OCI-LY7 (cell line): ENCODE measurements at regions not wholly inside any gene's neighbourhood (a gene's known extent, or its start where the extent isn't known, plus 50 kb on each side); places are given as distances from the start of the nearest gene placed in this dataset.

ENCODE experiments used
- BruUV-seq: library from RNA; stranded (reverse); fragments of 400-500 nt; replicated peaks from 2 replicates; lab custom pipeline; 2021; lab: Mats Ljungman, UMichigan
- CTCF ChIA-PET: fragments of 300-600 bp; sonication (Branson Sonifier 250); formaldehyde crosslinking; loops from one replicate; lab custom pipeline; 2022; ENCODE audit warnings: antibody characterized with exemption; ENCODE audit not compliant: unreplicated experiment; lab: Charles Lee
- POLR2A ChIA-PET: fragments of 300-600 bp; sonication (Branson Sonifier 250); formaldehyde crosslinking; loops from one replicate; lab custom pipeline; 2022; ENCODE audit warnings: antibody characterized with exemption; lab: Charles Lee
- DNase-seq: peaks from one replicate; pipeline ENCODE4 v3.0.0-alpha.2; 2015; ENCODE audit warnings: low spot score
- H2AFZ ChIP-seq: fragments of 200-600 bp; sonication (generic), shearing (Covaris generic); 2 replicates; pipeline ENCODE4 v1.6.1; 2014; ENCODE audit warnings: mild to moderate bottlenecking, antibody characterized with exemption, low read length, moderate library complexity
- H3K27ac ChIP-seq: fragments of 200-600 bp; sonication (generic); 2 replicates; pipeline ENCODE4 v1.5.1; 2014; ENCODE audit warnings: mixed run types, low read depth, mild to moderate bottlenecking, moderate library complexity, low read length, inconsistent platforms; ENCODE audit not compliant: poor library complexity, severe bottlenecking
- H3K36me3 ChIP-seq: fragments of 200-600 bp; sonication (generic); 2 replicates; pipeline ENCODE4 v1.6.1; 2014; ENCODE audit warnings: mild to moderate bottlenecking, antibody characterized with exemption, low read length, moderate library complexity, mixed read lengths; ENCODE audit not compliant: insufficient read depth
- H3K4me1 ChIP-seq: fragments of 200-600 bp; sonication (generic); 2 replicates; pipeline ENCODE4 v1.5.1; 2014; ENCODE audit warnings: mild to moderate bottlenecking, low read length; ENCODE audit not compliant: insufficient read depth, poor library complexity, severe bottlenecking
- H3K4me2 ChIP-seq: fragments of 200-600 bp; sonication (generic); 2 replicates; pipeline ENCODE4 v1.6.1; 2014; ENCODE audit warnings: mild to moderate bottlenecking, low read length
- H3K4me3 ChIP-seq: fragments of 200-600 bp; sonication (generic); 2 replicates; pipeline ENCODE4 v1.5.1; 2014; ENCODE audit warnings: mild to moderate bottlenecking, low read depth, low read length; ENCODE audit not compliant: poor library complexity, severe bottlenecking
- H3K79me2 ChIP-seq: fragments of 200-600 bp; sonication (generic); 2 replicates; pipeline ENCODE4 v1.6.1; 2016; ENCODE audit warnings: low read depth, mild to moderate bottlenecking, low read length, moderate library complexity, mixed read lengths; ENCODE audit not compliant: insufficient read depth
- H3K9me2 ChIP-seq: fragments of 200-600 bp; sonication (generic); 2 replicates; pipeline ENCODE4 v1.6.1; 2016; ENCODE audit warnings: mild to moderate bottlenecking, low read length, mixed read lengths; ENCODE audit not compliant: insufficient read depth
- H3K9me3 ChIP-seq: fragments of 200-600 bp; sonication (generic); 2 replicates; pipeline ENCODE4 v1.6.1; 2014; ENCODE audit warnings: mild to moderate bottlenecking, mixed run types, low read length, mixed read lengths
- H4K20me1 ChIP-seq: fragments of 200-600 bp; sonication (generic); 2 replicates; pipeline ENCODE4 v1.6.1; 2014; ENCODE audit warnings: mild to moderate bottlenecking, antibody characterized with exemption, low read length, moderate library complexity, mixed read lengths; ENCODE audit not compliant: insufficient read depth
- EZH2phosphoT487 ChIP-seq: fragments of 200-600 bp; sonication (generic); IDR thresholded peaks from 2 replicates; pipeline ENCODE4 v1.6.1; 2018; ENCODE audit warnings: low read depth, borderline replicate concordance, mild to moderate bottlenecking, mixed run types, antibody characterized with exemption, low read length, moderate library complexity, mixed read lengths
- intact Hi-C: fragments of 100-400 bp; cut with micrococcal nuclease; formaldehyde crosslinking; loops from one replicate; pipeline ENCODE4 v1.10.0; 2022; ENCODE audit not compliant: unreplicated experiment
- TF ChIP-seq, protein P1 (sequence below): fragments of 200-600 bp; sonication (generic); conservative IDR thresholded peaks from 2 replicates; pipeline ENCODE4 v1.5.1; 2014; ENCODE audit warnings: mild to moderate bottlenecking, antibody characterized with exemption, low read length, moderate library complexity, mixed read lengths

DNA sequence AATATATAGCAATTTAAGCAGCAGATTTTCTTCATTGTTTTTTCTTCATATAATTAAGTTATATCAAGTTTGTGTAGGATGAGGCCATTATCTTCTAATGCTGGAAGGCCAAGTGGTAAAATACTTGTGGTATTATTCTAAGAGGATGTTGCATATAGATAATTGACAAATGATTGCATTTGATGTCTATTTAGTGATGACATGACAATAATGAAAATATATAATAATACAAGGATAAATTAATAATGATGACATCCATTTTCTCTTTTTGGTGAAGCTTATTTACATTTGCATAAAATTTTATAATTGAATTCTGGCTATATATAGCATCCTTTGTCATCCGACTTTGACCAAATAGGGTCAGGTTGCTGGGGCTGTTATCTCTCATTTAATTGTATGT lies 195.4 kb upstream of the KCNJ16 start:
- no peaks in the 10 kb centered on the region for H3K79me2 ChIP-seq

DNA sequence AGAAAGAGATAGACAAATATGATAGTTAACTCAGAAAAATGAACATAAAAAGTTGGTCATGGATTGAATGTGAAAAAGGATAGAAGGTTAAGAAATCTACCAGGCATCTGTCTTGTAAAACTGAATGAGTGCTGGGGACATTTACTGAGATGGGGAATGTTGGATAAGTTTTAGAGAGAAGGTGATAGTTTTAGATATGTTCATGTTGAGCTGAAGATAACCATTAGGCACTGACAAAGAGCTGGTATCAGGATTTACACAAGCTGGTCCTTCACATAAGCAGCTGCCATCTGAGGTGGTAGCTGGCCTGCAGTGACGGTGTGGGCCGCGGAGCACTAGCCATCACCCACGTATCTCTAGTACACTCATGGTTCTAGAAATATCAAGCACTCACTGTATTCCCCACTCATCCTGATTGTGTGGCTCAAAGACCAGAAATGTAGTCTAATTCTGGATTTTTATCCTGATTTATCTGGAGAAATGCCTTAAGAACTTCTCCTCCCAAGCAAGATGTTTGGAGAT lies 194.4 kb upstream of the KCNJ16 start:
- no peaks in the 10 kb centered on the region for H3K79me2 ChIP-seq
- H3K36me3 ChIP-seq: no peaks in the 10 kb centered on the region
- H3K9me3 ChIP-seq: no peaks in the 10 kb centered on the region
- DNase-seq: no peak
- intact Hi-C loops: no loop called here
- no peaks in the 10 kb centered on the region for H4K20me1 ChIP-seq
- no TSS peak for BruUV-seq
- no peak overlapping the region for H2AFZ ChIP-seq
- POLR2A ChIA-PET: interaction anchor here (0.7 kb wide), 1 partner anchor 643 kb away, joined by 3 read pairs; no protein-coding TSS in a partner anchor
- H3K4me1 ChIP-seq: no peaks in the 10 kb centered on the region
- no peak overlapping the region for H3K27ac ChIP-seq
- H3K4me2 ChIP-seq: no peak overlapping the region
- TF ChIP-seq EZH2phosphoT487: no peak
- TF ChIP-seq, protein P1, sequence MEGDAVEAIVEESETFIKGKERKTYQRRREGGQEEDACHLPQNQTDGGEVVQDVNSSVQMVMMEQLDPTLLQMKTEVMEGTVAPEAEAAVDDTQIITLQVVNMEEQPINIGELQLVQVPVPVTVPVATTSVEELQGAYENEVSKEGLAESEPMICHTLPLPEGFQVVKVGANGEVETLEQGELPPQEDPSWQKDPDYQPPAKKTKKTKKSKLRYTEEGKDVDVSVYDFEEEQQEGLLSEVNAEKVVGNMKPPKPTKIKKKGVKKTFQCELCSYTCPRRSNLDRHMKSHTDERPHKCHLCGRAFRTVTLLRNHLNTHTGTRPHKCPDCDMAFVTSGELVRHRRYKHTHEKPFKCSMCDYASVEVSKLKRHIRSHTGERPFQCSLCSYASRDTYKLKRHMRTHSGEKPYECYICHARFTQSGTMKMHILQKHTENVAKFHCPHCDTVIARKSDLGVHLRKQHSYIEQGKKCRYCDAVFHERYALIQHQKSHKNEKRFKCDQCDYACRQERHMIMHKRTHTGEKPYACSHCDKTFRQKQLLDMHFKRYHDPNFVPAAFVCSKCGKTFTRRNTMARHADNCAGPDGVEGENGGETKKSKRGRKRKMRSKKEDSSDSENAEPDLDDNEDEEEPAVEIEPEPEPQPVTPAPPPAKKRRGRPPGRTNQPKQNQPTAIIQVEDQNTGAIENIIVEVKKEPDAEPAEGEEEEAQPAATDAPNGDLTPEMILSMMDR: no peak
- CTCF ChIA-PET: no interaction called here
- H3K4me3 ChIP-seq: no peak overlapping the region
- no peaks in the 10 kb centered on the region; the same call in 1 of the 2 replicates for H3K9me2 ChIP-seq

More for the DNA sequence above, 195.4 kb upstream of the KCNJ16 start:
- H3K9me3 ChIP-seq: no peaks in the 10 kb centered on the region
- H2AFZ ChIP-seq: no peak overlapping the region
- POLR2A ChIA-PET: no interaction called here
- H3K4me2 ChIP-seq: no peak overlapping the region
- intact Hi-C loops: no loop called here
- TF ChIP-seq EZH2phosphoT487: no peak
- TF ChIP-seq, protein P1: no peak
- no peaks in the 10 kb centered on the region for H4K20me1 ChIP-seq
- no peaks in the 10 kb centered on the region for H3K36me3 ChIP-seq
- H3K27ac ChIP-seq: no peak overlapping the region
- H3K9me2 ChIP-seq: no peaks in the 10 kb centered on the region
- H3K4me3 ChIP-seq: no peak overlapping the region
- H3K4me1 ChIP-seq: no peaks in the 10 kb centered on the region
- BruUV-seq: no TSS peak
- CTCF ChIA-PET: no interaction called here
- no peak for DNase-seq

DNA sequence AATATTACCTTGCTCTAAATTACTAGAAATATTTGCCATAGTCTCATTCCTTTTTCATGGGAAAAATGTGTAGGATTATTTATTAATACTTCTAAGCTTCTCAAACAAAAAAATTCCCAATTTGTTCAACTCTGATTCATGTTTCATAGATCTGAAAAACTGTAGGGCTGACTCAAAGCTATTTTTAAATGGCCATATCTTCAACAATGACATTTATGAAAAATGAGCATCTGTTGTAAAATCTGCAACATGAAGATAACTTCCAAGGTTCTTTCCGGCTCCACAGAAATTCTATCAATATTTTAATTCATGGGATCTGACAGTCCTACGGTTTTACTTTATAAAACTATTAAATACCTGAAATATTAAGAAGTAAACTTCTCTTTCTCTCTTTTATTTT lies 192.7 kb upstream of the KCNJ16 start:
- Histone ChIP-seq H4K20me1 (no peaks in the 10 kb centered on the region), H3K4me3 (no peak overlapping the region), H3K9me3 (no peaks in the 10 kb centered on the region), H2AFZ (no peak overlapping the region), H3K79me2 (no peaks in the 10 kb centered on the region), H3K9me2 (no peaks in the 10 kb centered on the region; the same call in 1 of the 2 replicates), H3K4me2 (no peak overlapping the region), H3K36me3 (no peaks in the 10 kb centered on the region), H3K27ac (no peak overlapping the region), H3K4me1 (no peaks in the 10 kb centered on the region)
- DNase-seq: no peak
- BruUV-seq: no TSS peak
- no peak for TF ChIP-seq EZH2phosphoT487
- TF ChIP-seq, protein P1: no peak
- ChIA-PET CTCF (no interaction called here), POLR2A (interaction anchor here (0.6 to 1.0 kb wide), 3 partner anchors 16 to 107 kb away, joined by 3 read pairs; no protein-coding TSS in a partner anchor)
- intact Hi-C loops: no loop called here
